VCaP (cell line): ENCODE measurements at regions not wholly inside any gene's neighbourhood (a gene's known extent, or its start where the extent isn't known, plus 50 kb on each side); places are given as distances from the start of the nearest gene placed in this dataset.

Experiments
- H3K27ac ChIP-seq: fragments of 450-650 bp; 2 replicates; pipeline ENCODE4 v1.5.1; 2017
- CTCF ChIP-seq: fragments of 450-650 bp; conservative IDR thresholded peaks from 2 replicates; pipeline ENCODE4 v1.5.1; 2017; ENCODE audit warnings: mild to moderate bottlenecking, moderate library complexity

GRCh38 chr12:78448692-78449091, 415.9 kb upstream of the SYT1 start:
- no peak for TF ChIP-seq CTCF
- H3K27ac ChIP-seq, result no peak overlapping the region

- H3K27ac ChIP-seq, result no peak overlapping the region
Measured at GRCh38 chr12:78455991-78456390, 408.6 kb upstream of the SYT1 start.

GRCh38 chr12:78457938-78458337, 406.6 kb upstream of the SYT1 start:
- TF ChIP-seq CTCF, result no peak
- H3K27ac ChIP-seq, result no peak overlapping the region

More at GRCh38 chr12:78455991-78456390, 408.6 kb upstream of the SYT1 start:
- no peak for TF ChIP-seq CTCF

- peak; percentile 86 for TF ChIP-seq CTCF
- H3K27ac ChIP-seq, result no peak overlapping the region
Measured at GRCh38 chr12:78470354-78471195, 394.0 kb upstream of the SYT1 start.

GRCh38 chr12:78473136-78473535, 391.4 kb upstream of the SYT1 start:
- H3K27ac ChIP-seq, result no peak overlapping the region
- TF ChIP-seq CTCF, result no peak

- TF ChIP-seq CTCF, result no peak
- H3K27ac ChIP-seq, result no peak overlapping the region
Measured at GRCh38 chr12:78473561-78473960, 391.0 kb upstream of the SYT1 start.

- H3K27ac ChIP-seq, result no peak overlapping the region
- no peak for TF ChIP-seq CTCF
Measured at GRCh38 chr12:78483767-78484315, 380.7 kb upstream of the SYT1 start.
